ENCODE measurements at regions not wholly inside any gene's neighbourhood (a gene's known extent, or its start where the extent isn't known, plus 50 kb on each side); places are given as distances from the start of the nearest gene placed in this dataset.

DNA sequence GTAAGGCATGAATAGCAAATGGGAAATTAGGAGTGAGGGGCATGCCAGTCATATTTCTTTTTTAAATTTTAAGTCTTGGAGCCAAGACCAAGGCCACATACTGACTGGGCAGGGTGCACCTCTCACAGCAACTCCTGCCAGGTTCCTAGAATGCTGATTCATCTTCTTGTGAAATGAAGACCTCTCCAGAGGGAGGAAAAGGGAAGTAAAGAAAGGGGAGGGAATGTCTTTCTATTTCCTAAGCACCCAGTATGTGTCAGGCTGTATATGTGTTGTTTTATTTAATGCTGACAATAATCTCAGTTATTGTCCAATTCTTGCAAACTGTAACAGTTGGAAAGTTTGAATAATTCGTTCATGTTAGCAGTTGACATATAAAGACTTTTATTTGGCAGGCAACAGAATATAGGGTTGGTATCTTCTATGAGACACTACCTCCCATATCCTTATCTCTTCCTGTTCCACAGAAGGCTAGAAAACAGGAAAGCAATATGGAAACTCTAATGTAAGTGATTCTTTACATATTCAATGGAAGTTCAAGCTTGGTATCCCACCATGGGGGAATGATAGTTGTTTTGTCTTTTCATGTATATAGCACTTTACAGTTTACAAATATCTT is 259.1 kb upstream of the USP24 start:
- DNase-seq (ENCODE audit: low spot score) (no peak), ATAC-seq (ENCODE audit: low read depth) (peak; percentile 77)
- no peaks in the 10 kb centered on the region for H3K27me3 ChIP-seq (ENCODE audit: insufficient read depth, poor library complexity, severe bottlenecking)
- H3K4me3 ChIP-seq (ENCODE audit: severe bottlenecking): no peak overlapping the region
- H3K36me3 ChIP-seq (ENCODE audit: low read depth): no peaks in the 10 kb centered on the region
- TF ChIP-seq CTCF (IDR thresholded peaks at IDR 0.05; ENCODE audit: poor library complexity, severe bottlenecking): no peak
- no peak overlapping the region for H3K27ac ChIP-seq (ENCODE audit: poor library complexity, severe bottlenecking)
- no peaks in the 10 kb centered on the region for H3K4me1 ChIP-seq (ENCODE audit: insufficient read depth, poor library complexity, severe bottlenecking)
- H3K9me3 ChIP-seq (ENCODE audit: severe bottlenecking): no peaks in the 10 kb centered on the region

DNA sequence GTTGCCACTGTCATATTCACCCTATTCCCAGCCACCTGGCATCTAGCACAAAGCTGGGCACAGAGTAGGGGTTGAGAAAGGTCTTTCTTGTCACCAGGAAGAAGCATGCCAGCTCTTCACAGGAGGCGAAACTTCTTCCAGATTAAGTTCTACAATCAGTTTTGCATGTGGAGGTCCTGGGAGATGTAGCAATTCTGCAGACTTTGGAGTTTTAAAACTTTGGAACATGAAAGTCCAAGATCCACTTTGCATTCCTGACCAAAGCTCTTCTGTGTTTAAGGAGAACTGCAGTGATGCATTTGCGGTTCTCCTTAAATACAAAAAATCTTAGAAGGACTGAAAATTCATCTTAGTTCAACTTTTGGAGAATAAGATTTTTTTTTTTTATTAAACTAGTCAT is 258.5 kb upstream of the USP24 start:
- H3K9me3 ChIP-seq (ENCODE audit: severe bottlenecking): no peaks in the 10 kb centered on the region
- no peak overlapping the region for H3K27ac ChIP-seq (ENCODE audit: poor library complexity, severe bottlenecking)
- H3K4me1 ChIP-seq (ENCODE audit: insufficient read depth, poor library complexity, severe bottlenecking): no peaks in the 10 kb centered on the region
- no peaks in the 10 kb centered on the region for H3K27me3 ChIP-seq (ENCODE audit: insufficient read depth, poor library complexity, severe bottlenecking)
- no peak for TF ChIP-seq CTCF (IDR thresholded peaks at IDR 0.05; ENCODE audit: poor library complexity, severe bottlenecking)
- no peak for ATAC-seq (ENCODE audit: low read depth)
- DNase-seq (ENCODE audit: low spot score): no peak
- H3K4me3 ChIP-seq (ENCODE audit: severe bottlenecking): no peak overlapping the region
- H3K36me3 ChIP-seq (ENCODE audit: low read depth): no peaks in the 10 kb centered on the region

GRCh38 chr1:55472784-55473183 is 257.6 kb upstream of the USP24 start:
- Histone ChIP-seq H3K4me1 (ENCODE audit: insufficient read depth, poor library complexity, severe bottlenecking) (no peaks in the 10 kb centered on the region), H3K36me3 (ENCODE audit: low read depth) (no peaks in the 10 kb centered on the region), H3K9me3 (ENCODE audit: severe bottlenecking) (no peaks in the 10 kb centered on the region), H3K27me3 (ENCODE audit: insufficient read depth, poor library complexity, severe bottlenecking) (no peaks in the 10 kb centered on the region), H3K27ac (ENCODE audit: poor library complexity, severe bottlenecking) (no peak overlapping the region), H3K4me3 (ENCODE audit: severe bottlenecking) (no peak overlapping the region)
- ATAC-seq (ENCODE audit: low read depth): peak; percentile 48; the same call in 1 of the 3 replicates
- DNase-seq (ENCODE audit: low spot score): no peak
- TF ChIP-seq CTCF (IDR thresholded peaks at IDR 0.05; ENCODE audit: poor library complexity, severe bottlenecking): no peak

DNA sequence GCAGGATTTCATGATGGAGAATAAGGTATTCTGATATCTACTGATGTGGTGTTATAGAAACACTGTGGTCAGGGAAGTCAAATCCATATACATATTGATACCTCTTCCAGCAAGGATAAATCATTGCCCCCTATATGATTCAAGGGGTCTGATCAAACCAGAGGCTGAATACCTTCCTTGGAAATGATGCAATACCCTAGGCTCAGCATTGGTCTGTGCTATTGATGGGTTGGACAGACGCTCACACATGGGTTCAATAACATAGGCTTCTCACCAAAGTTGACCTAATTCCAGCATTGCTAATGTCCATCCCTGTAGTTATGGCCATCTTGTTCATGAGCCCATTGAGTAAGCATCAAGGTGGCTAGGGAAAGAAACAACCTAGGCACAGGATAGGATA is 257.0 kb upstream of the USP24 start:
- TF ChIP-seq CTCF (IDR thresholded peaks at IDR 0.05; ENCODE audit: poor library complexity, severe bottlenecking): no peak
- DNase-seq (ENCODE audit: low spot score): no peak
- H3K36me3 ChIP-seq (ENCODE audit: low read depth): no peaks in the 10 kb centered on the region
- H3K9me3 ChIP-seq (ENCODE audit: severe bottlenecking): no peaks in the 10 kb centered on the region
- H3K4me3 ChIP-seq (ENCODE audit: severe bottlenecking): no peak overlapping the region
- ATAC-seq (ENCODE audit: low read depth): no peak
- H3K27me3 ChIP-seq (ENCODE audit: insufficient read depth, poor library complexity, severe bottlenecking): no peaks in the 10 kb centered on the region
- no peaks in the 10 kb centered on the region for H3K4me1 ChIP-seq (ENCODE audit: insufficient read depth, poor library complexity, severe bottlenecking)
- H3K27ac ChIP-seq (ENCODE audit: poor library complexity, severe bottlenecking): no peak overlapping the region

- no peak for ATAC-seq (ENCODE audit: low read depth)
- no peak overlapping the region for H3K4me3 ChIP-seq (ENCODE audit: severe bottlenecking)
- TF ChIP-seq CTCF (IDR thresholded peaks at IDR 0.05; ENCODE audit: poor library complexity, severe bottlenecking): no peak
- no peaks in the 10 kb centered on the region for H3K9me3 ChIP-seq (ENCODE audit: severe bottlenecking)
- H3K27ac ChIP-seq (ENCODE audit: poor library complexity, severe bottlenecking): no peak overlapping the region
- no peak for DNase-seq (ENCODE audit: low spot score)
- peaks cover 6% of the 10 kb centered on the region for H3K4me1 ChIP-seq (ENCODE audit: insufficient read depth, poor library complexity, severe bottlenecking)
- no peaks in the 10 kb centered on the region for H3K36me3 ChIP-seq (ENCODE audit: low read depth)
- no peaks in the 10 kb centered on the region for H3K27me3 ChIP-seq (ENCODE audit: insufficient read depth, poor library complexity, severe bottlenecking)
Measured at GRCh38 chr1:55468142-55468795, 253.1 kb upstream of the USP24 start.

Measured in RWPE2 (cell line).